OCI-LY3 (cell line): ENCODE measurements at regions not wholly inside any gene's neighbourhood (a gene's known extent, or its start where the extent isn't known, plus 50 kb on each side); places are given as distances from the start of the nearest gene placed in this dataset.
"Not testable (repeated sequence)": the region's sequence is repeated elsewhere in the genome, so short reads cannot be mapped to it uniquely, and the experiment has no call there.

Experiments
- EZH2phosphoT487 ChIP-seq: fragments of 200-600 bp; shearing (Covaris generic); IDR thresholded peaks from 2 replicates; pipeline ENCODE4 v1.6.1; 2018; ENCODE audit warnings: antibody characterized with exemption, mixed run types, low read depth
- TF ChIP-seq, protein P1 (sequence below): fragments of 200-600, 300-600 bp; sonication (generic); IDR thresholded peaks from 2 replicates; pipeline ENCODE4 v1.5.1; 2014; ENCODE audit warnings: antibody characterized with exemption, low read length, low read depth

DNA sequence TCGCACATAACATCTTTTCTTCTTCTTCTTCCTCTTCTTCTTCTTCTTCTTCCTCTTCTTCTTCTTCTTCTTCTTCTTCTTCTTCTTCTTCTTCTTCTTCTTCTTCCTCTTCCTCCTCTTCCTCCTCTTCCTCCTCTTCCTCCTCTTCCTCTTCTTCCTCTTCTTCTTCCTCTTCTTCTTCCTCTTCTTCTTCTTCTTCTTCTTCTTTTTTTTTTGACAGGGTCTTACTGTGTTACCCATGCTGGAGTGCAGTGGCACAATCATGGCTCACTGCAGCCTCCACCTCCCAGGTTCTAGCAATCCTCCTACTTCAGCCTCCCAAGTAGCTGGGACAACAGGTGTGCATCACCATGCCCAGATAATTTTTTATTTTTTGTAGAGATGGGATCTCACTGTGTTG lies 151.0 kb upstream of the HS3ST2 start:
- TF ChIP-seq, protein P1, sequence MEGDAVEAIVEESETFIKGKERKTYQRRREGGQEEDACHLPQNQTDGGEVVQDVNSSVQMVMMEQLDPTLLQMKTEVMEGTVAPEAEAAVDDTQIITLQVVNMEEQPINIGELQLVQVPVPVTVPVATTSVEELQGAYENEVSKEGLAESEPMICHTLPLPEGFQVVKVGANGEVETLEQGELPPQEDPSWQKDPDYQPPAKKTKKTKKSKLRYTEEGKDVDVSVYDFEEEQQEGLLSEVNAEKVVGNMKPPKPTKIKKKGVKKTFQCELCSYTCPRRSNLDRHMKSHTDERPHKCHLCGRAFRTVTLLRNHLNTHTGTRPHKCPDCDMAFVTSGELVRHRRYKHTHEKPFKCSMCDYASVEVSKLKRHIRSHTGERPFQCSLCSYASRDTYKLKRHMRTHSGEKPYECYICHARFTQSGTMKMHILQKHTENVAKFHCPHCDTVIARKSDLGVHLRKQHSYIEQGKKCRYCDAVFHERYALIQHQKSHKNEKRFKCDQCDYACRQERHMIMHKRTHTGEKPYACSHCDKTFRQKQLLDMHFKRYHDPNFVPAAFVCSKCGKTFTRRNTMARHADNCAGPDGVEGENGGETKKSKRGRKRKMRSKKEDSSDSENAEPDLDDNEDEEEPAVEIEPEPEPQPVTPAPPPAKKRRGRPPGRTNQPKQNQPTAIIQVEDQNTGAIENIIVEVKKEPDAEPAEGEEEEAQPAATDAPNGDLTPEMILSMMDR = not testable (repeated sequence)
- not testable (repeated sequence) for TF ChIP-seq EZH2phosphoT487
